ENCODE measurements at regions not wholly inside any gene's neighbourhood (a gene's known extent, or its start where the extent isn't known, plus 50 kb on each side); places are given as distances from the start of the nearest gene placed in this dataset.

- TF ChIP-seq, protein P1, sequence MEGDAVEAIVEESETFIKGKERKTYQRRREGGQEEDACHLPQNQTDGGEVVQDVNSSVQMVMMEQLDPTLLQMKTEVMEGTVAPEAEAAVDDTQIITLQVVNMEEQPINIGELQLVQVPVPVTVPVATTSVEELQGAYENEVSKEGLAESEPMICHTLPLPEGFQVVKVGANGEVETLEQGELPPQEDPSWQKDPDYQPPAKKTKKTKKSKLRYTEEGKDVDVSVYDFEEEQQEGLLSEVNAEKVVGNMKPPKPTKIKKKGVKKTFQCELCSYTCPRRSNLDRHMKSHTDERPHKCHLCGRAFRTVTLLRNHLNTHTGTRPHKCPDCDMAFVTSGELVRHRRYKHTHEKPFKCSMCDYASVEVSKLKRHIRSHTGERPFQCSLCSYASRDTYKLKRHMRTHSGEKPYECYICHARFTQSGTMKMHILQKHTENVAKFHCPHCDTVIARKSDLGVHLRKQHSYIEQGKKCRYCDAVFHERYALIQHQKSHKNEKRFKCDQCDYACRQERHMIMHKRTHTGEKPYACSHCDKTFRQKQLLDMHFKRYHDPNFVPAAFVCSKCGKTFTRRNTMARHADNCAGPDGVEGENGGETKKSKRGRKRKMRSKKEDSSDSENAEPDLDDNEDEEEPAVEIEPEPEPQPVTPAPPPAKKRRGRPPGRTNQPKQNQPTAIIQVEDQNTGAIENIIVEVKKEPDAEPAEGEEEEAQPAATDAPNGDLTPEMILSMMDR (conservative IDR thresholded peaks at IDR 0.05; ENCODE audit: low read depth, low read length) = no peak
- DNase-seq (ENCODE audit: low read depth) = no peak
- no peak overlapping the region for H3K4me3 ChIP-seq (ENCODE audit: low read depth, low read length)
Measured at GRCh38 chr14:26925876-26926584, 328.2 kb upstream of the NOVA1 start.

- no peak for DNase-seq (ENCODE audit: low read depth)
- H3K4me3 ChIP-seq (ENCODE audit: low read depth, low read length) = no peak overlapping the region
- TF ChIP-seq, protein P1 (conservative IDR thresholded peaks at IDR 0.05; ENCODE audit: low read depth, low read length) = no peak
Measured at GRCh38 chr14:26926585-26926984, 328.8 kb upstream of the NOVA1 start.

DNA sequence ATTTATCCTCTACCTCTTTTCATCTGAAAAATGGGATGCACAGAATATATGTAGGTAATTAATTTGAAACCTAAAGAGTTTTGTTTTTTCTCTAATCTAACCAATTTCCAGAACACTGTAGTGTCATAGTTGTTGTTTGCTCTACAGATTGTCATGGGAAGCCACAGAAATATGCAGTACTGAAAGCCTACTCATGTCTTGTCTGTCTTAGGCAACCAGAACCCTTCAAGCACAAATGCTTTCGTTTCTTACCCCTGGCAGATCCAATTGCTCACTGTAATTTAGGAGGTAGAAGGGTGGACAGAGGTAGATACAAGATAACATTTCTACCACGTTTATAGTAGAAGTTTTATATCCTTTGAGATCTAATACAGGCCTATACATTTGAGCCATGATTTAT is 330.2 kb upstream of the NOVA1 start:
- TF ChIP-seq, protein P1 (conservative IDR thresholded peaks at IDR 0.05; ENCODE audit: low read depth, low read length) = no peak
- H3K4me3 ChIP-seq (ENCODE audit: low read depth, low read length) = no peak overlapping the region
- DNase-seq (ENCODE audit: low read depth) = no peak

DNA sequence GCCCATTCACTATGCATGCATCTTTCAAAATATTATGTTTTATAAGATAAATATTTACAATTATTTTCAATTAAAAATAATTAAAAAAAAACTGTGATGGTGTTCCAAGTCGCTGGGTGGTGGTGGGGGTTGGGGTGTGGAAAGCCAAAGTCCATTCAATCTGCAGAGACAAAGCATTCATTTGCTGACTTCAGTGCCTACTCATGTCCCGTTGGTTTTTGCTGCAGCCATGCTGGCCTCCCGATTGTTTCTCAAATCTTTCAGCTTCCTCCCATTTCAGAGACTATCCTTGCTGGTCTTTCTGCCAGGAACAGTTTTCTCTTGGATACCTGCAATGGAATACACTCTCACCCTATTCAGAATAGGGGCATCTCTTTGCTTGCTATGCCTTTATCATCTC is 331.5 kb upstream of the NOVA1 start:
- no peak overlapping the region for H3K4me3 ChIP-seq (ENCODE audit: low read depth, low read length)
- DNase-seq (ENCODE audit: low read depth) = no peak
- TF ChIP-seq, protein P1 (conservative IDR thresholded peaks at IDR 0.05; ENCODE audit: low read depth, low read length) = no peak

DNA sequence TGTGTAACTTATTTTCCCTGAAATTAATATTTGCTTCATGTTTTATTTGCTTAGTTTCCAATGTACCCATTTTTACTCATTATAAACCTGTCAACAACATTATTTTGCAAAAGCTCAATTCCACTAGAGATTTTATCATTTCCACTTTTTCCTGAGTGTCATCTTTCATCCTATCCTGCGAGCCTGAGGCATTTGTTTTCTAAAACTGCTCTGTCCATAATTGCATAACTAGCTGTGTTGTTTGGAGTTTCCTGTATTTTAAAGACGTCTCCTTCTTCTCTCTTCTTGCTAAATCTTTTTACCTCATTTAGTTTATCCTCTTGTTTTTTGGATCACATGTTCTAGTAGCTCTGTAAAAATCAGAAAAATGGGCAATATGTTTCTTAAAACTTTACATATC is 332.7 kb upstream of the NOVA1 start:
- TF ChIP-seq, protein P1 (conservative IDR thresholded peaks at IDR 0.05; ENCODE audit: low read depth, low read length) = no peak
- no peak overlapping the region for H3K4me3 ChIP-seq (ENCODE audit: low read depth, low read length)
- no peak for DNase-seq (ENCODE audit: low read depth)

DNA sequence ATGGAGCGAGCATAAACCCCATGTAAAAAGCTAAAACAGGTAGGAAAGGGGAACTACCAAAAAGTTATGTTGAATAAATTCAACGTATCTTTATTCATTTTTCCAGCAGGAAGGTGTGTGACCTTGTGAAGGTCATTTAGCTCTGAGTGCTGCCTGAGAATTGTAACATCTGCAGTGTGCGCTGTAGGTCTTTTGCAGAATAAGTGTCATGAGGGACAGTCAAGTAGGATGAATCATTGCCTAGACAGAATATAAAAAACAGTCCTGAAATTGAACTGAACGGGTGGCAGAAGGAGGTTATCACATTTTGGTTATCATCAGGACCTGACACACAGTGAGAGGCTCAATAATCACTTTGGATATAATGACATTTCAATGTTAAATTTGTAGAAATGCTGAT is 334.8 kb upstream of the NOVA1 start:
- no peak overlapping the region for H3K4me3 ChIP-seq (ENCODE audit: low read depth, low read length)
- TF ChIP-seq, protein P1 (conservative IDR thresholded peaks at IDR 0.05; ENCODE audit: low read depth, low read length) = no peak

GRCh38 chr14:26933431-26933830 is 335.6 kb upstream of the NOVA1 start:
- no peak for DNase-seq (ENCODE audit: low read depth)
- H3K4me3 ChIP-seq (ENCODE audit: low read depth, low read length) = no peak overlapping the region
- TF ChIP-seq, protein P1 (conservative IDR thresholded peaks at IDR 0.05; ENCODE audit: low read depth, low read length) = no peak

More for the DNA sequence above, 334.8 kb upstream of the NOVA1 start:
- DNase-seq (ENCODE audit: low read depth) = no peak
